ENCODE measurements at regions not wholly inside any gene's neighbourhood (a gene's known extent, or its start where the extent isn't known, plus 50 kb on each side); places are given as distances from the start of the nearest gene placed in this dataset.

DNA sequence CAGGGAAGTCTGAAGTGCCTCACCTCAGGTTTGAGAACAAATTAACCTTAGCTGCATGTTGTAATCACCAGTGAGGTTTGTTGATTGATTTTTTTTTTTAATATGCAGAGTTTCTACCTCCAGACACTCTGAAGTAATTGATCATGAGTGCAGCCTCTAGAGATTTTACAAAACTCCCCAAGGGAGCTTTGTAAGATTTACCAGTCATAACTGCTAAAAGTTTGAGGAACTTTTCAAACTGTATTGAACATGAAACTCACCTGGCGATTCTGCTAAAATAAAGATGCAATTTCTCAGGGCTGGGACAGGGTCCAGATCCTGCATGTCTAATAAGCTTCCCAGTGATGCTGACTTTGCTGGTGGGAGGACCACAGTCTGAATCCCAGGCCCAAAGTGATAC, 339.6 kb upstream of the DCC start:
- DNase-seq (ENCODE audit: extremely low read depth in 1 of 4, low spot score in 3 of 4) (no peak), ATAC-seq (no peak), FAIRE-seq (no peak)
- no peak overlapping the region for H3K4me3 ChIP-seq
- no peak overlapping the region for H3K4me2 ChIP-seq (ENCODE audit: insufficient read depth, low read length)
- WGBS (ENCODE audit: insufficient coverage, low coverage, missing lambda C conversion rate) = 0% methylated on average over 1 of the region's 1 CpG
- BruUV-seq (replicated peaks) = no TSS peak
- no peaks in the 10 kb centered on the region for H3K4me1 ChIP-seq (replicated peaks in 1 of 2; ENCODE audit: control insufficient read depth in 2 of 2, insufficient read depth in 2 of 2, low read length in 2 of 2)
- no peaks in the 10 kb centered on the region for H3K79me2 ChIP-seq (ENCODE audit: control insufficient read depth, insufficient read depth, low read length)
- H3K9me3 ChIP-seq (replicated peaks; ENCODE audit: control insufficient read depth, insufficient read depth, low read depth, low read length) = no peaks in the 10 kb centered on the region
- in situ Hi-C loops (cut with MboI) = no loop called here
- ChIA-PET CTCF (ENCODE audit: low intra/inter-chr PET ratio) (no interaction called here), POLR2A (interaction anchor here (0.6 kb wide), 1 partner anchor 43 kb away, joined by 4 read pairs; no protein-coding TSS in a partner anchor)
- no peaks in the 10 kb centered on the region for H3K36me3 ChIP-seq (ENCODE audit: control insufficient read depth, insufficient read depth, low read length)
- no peak for TF ChIP-seq SMARCC2 (IDR thresholded peaks at IDR 0.05; ENCODE audit: low read depth)
- no peak for TF ChIP-seq BCOR (IDR thresholded peaks at IDR 0.05)
- TF ChIP-seq, protein P1, sequence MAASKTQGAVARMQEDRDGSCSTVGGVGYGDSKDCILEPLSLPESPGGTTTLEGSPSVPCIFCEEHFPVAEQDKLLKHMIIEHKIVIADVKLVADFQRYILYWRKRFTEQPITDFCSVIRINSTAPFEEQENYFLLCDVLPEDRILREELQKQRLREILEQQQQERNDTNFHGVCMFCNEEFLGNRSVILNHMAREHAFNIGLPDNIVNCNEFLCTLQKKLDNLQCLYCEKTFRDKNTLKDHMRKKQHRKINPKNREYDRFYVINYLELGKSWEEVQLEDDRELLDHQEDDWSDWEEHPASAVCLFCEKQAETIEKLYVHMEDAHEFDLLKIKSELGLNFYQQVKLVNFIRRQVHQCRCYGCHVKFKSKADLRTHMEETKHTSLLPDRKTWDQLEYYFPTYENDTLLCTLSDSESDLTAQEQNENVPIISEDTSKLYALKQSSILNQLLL (CRISPR knock-in tag; IDR thresholded peaks at IDR 0.05; ENCODE audit: borderline replicate concordance) = no peak
- TF ChIP-seq HNRNPUL1 (IDR thresholded peaks at IDR 0.05; ENCODE audit: low read length) = no peak
- no peak for TF ChIP-seq SMAD2 (IDR thresholded peaks at IDR 0.05; ENCODE audit: low read depth, low read length)
- TF ChIP-seq, protein P2, sequence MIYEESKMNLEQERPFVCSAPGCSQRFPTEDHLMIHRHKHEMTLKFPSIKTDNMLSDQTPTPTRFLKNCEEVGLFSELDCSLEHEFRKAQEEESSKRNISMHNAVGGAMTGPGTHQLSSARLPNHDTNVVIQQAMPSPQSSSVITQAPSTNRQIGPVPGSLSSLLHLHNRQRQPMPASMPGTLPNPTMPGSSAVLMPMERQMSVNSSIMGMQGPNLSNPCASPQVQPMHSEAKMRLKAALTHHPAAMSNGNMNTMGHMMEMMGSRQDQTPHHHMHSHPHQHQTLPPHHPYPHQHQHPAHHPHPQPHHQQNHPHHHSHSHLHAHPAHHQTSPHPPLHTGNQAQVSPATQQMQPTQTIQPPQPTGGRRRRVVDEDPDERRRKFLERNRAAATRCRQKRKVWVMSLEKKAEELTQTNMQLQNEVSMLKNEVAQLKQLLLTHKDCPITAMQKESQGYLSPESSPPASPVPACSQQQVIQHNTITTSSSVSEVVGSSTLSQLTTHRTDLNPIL (CRISPR knock-in tag; IDR thresholded peaks at IDR 0.05) = no peak
- TF ChIP-seq SMAD4 (CRISPR knock-in tag; conservative IDR thresholded peaks at IDR 0.05) = no peak
- TF ChIP-seq MAFF (IDR thresholded peaks at IDR 0.05; ENCODE audit: low read length) = no peak
- no peak for TF ChIP-seq ATF7 (IDR thresholded peaks at IDR 0.05)
- TF ChIP-seq PRMT5 (CRISPR knock-in tag; IDR thresholded peaks at IDR 0.05) = no peak
- TF ChIP-seq KAT7 (CRISPR knock-in tag; IDR thresholded peaks at IDR 0.05; ENCODE audit: borderline replicate concordance) = no peak
- no peak for TF ChIP-seq ZNF274 (IDR thresholded peaks at IDR 0.05; ENCODE audit: borderline replicate concordance, low read depth, low read length)
- no peak for TF ChIP-seq TRIM28 (IDR thresholded peaks at IDR 0.05)
- TF ChIP-seq, protein P3, sequence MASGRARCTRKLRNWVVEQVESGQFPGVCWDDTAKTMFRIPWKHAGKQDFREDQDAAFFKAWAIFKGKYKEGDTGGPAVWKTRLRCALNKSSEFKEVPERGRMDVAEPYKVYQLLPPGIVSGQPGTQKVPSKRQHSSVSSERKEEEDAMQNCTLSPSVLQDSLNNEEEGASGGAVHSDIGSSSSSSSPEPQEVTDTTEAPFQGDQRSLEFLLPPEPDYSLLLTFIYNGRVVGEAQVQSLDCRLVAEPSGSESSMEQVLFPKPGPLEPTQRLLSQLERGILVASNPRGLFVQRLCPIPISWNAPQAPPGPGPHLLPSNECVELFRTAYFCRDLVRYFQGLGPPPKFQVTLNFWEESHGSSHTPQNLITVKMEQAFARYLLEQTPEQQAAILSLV (tag; IDR thresholded peaks at IDR 0.05) = no peak
- TF ChIP-seq HMGN3 (IDR thresholded peaks at IDR 0.05; ENCODE audit: borderline replicate concordance, extremely low read depth, insufficient read length, low read depth, low read length) = no peak
- no peak for TF ChIP-seq TEAD1 (CRISPR knock-in tag; IDR thresholded peaks at IDR 0.05)
- no peak overlapping the region for H3K9ac ChIP-seq (ENCODE audit: insufficient read depth in 1 of 2, low read depth in 2 of 2, low read length in 2 of 2)
- no peaks in the 10 kb centered on the region for H3K9me1 ChIP-seq (ENCODE audit: control insufficient read depth, insufficient read depth, low read length)
- H2AFZ ChIP-seq (ENCODE audit: low read depth, low read length) = no peak overlapping the region
- no peak overlapping the region for H3K27ac ChIP-seq (ENCODE audit: extremely low read depth, low read depth, low read length)
- intact Hi-C loops (cut with micrococcal nuclease) = no loop called here
- no peaks in the 10 kb centered on the region for H3K27me3 ChIP-seq (ENCODE audit: control insufficient read depth in 2 of 2, insufficient read depth in 2 of 2, low read length in 2 of 2)
- H4K20me1 ChIP-seq (replicated peaks; ENCODE audit: control insufficient read depth, insufficient read depth, low read length) = no peaks in the 10 kb centered on the region

Measured in K562 (cell line).